ENCODE measurements at regions not wholly inside any gene's neighbourhood (a gene's known extent, or its start where the extent isn't known, plus 50 kb on each side); places are given as distances from the start of the nearest gene placed in this dataset.
"Not testable (repeated sequence)": the region's sequence is repeated elsewhere in the genome, so short reads cannot be mapped to it uniquely, and the experiment has no call there.

DNA sequence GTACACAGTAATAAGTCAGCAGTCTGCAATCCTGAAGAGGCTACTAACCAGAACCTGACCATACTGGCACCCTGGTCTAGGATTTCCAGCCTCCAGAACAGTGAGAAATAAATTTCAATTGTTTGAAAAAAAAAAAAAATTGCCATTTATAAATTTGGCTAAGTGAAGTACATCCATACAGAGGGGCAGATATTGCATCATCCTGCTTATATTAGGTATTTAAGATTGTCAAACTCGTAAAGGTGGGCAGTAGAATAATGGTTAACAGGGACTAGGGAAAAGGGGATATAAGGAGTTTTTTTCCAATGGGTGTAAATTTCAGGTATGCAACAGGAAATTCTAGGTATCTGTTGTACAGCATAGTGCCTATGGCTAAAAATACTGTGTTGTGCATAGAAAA, 1250.9 kb downstream of the BRINP3 start:
- no peak for DNase-seq (ENCODE audit: low read depth, low spot score)
- TF ChIP-seq, protein P1, sequence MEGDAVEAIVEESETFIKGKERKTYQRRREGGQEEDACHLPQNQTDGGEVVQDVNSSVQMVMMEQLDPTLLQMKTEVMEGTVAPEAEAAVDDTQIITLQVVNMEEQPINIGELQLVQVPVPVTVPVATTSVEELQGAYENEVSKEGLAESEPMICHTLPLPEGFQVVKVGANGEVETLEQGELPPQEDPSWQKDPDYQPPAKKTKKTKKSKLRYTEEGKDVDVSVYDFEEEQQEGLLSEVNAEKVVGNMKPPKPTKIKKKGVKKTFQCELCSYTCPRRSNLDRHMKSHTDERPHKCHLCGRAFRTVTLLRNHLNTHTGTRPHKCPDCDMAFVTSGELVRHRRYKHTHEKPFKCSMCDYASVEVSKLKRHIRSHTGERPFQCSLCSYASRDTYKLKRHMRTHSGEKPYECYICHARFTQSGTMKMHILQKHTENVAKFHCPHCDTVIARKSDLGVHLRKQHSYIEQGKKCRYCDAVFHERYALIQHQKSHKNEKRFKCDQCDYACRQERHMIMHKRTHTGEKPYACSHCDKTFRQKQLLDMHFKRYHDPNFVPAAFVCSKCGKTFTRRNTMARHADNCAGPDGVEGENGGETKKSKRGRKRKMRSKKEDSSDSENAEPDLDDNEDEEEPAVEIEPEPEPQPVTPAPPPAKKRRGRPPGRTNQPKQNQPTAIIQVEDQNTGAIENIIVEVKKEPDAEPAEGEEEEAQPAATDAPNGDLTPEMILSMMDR (IDR thresholded peaks at IDR 0.05; ENCODE audit: insufficient read depth, low read length, missing control alignments), result no peak
- POLR2A ChIA-PET, result no interaction called here
- H3K4me3 ChIP-seq (ENCODE audit: low read depth, low read length), result no peak overlapping the region
- CTCF ChIA-PET, result no interaction called here

DNA sequence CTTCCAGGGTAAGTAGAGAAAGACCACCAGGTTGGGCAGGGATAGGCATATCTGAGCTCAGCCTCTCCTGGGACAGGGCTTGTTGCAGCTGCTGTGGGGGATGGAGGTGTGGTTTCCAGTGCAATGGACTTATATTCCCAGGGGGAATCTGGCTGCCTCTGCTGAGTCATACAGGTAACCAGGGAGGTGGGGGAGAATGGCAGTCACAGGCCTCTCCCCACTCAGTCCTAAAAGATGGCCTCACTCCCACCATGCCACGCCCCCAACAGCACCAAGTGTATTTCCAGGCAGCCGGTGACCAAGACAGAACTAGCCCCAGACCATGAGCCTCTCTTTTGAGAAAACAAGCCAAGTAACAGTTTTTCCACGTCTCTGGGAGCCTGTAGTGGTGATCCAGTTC, 1240.7 kb downstream of the BRINP3 start:
- ChIA-PET POLR2A (no interaction called here), CTCF (no interaction called here)
- no peak for DNase-seq (ENCODE audit: low read depth, low spot score)
- TF ChIP-seq, protein P1 (IDR thresholded peaks at IDR 0.05; ENCODE audit: insufficient read depth, low read length, missing control alignments), result no peak
- no peak overlapping the region for H3K4me3 ChIP-seq (ENCODE audit: low read depth, low read length)

DNA sequence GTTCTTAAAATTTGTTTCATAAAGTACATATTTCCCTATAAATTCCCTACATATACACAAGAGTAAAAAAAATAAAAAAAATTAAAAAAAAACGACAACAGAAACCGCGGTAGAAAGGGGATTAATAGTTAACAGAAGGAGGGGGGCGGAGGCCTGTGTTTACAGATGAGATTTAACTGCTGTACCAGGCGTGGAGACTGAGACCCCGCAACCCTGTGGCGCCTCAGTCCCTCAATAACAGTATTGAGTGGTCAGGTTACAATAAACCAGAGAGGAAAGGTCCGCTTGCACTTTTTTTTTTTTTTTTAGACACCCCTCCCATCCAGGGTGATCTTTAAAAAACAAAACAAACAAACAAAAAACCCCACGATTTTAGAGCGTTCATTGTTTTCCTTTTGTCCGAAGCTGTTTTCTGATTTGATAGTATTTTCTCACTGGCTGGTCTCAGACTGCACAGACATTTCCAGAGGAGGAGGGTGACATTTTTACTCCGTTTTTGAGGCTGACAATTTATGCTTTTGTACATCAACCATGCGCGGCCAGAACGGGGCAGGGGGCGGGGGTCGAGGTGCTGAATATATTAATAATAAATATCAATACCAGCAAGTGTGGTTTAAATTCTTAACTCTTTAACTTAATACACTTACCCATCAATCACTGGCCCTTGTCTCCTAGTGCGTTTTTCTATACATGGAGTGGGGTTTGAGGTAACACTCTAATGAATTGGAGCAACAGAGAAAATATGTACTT, 1223.9 kb downstream of the BRINP3 start:
- H3K4me3 ChIP-seq (ENCODE audit: low read depth, low read length), result no peak overlapping the region
- CTCF ChIA-PET, result no interaction called here
- POLR2A ChIA-PET, result no interaction called here
- no peak for DNase-seq (ENCODE audit: low read depth, low spot score)
- TF ChIP-seq, protein P1 (IDR thresholded peaks at IDR 0.05; ENCODE audit: insufficient read depth, low read length, missing control alignments), result no peak

DNA sequence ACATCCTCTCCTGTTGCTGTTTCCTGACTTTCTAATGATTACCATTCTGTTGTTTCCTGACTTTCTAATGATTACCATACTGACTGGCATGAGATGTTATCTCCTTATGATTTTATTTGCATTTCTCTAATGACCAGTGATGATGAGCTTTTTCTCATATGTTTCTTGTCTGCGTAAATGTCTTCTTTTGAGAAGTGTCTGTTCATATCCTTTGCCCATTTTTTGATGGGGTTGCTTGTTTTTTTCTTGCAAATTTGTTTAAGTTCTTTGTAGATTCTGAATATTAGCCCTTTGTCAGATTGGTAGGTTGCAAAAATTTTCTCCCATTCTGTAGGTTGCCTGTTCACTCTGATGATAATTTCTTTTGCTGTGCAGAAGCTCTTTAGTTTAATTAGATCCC, 1216.5 kb downstream of the BRINP3 start:
- H3K4me3 ChIP-seq (ENCODE audit: low read depth, low read length); POLR2A ChIA-PET; CTCF ChIA-PET; DNase-seq (ENCODE audit: low read depth, low spot score): not testable (repeated sequence)

DNA sequence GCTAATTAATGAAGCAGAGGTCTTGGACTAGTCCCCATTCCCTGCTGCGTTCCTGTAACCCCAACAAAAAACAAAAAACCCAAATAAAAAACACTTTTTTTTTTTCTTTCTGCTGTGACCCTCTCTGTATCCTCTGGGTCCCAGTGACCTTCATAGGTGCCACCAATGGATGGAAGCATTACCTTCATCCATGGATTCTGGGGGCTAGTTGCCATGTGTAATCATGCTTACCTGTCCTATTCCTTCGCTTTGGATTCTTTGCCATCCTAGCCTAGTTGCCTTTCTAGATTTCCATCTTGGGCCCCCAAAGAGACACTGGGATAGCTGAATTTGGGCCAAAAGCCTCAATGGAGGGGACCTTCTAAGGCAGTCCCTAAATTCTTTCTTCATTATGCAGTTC, 1208.7 kb downstream of the BRINP3 start:
- no peak overlapping the region for H3K4me3 ChIP-seq (ENCODE audit: low read depth, low read length)
- no peak for DNase-seq (ENCODE audit: low read depth, low spot score)
- ChIA-PET CTCF (no interaction called here), POLR2A (no interaction called here)
- TF ChIP-seq, protein P1 (IDR thresholded peaks at IDR 0.05; ENCODE audit: insufficient read depth, low read length, missing control alignments), result no peak

DNA sequence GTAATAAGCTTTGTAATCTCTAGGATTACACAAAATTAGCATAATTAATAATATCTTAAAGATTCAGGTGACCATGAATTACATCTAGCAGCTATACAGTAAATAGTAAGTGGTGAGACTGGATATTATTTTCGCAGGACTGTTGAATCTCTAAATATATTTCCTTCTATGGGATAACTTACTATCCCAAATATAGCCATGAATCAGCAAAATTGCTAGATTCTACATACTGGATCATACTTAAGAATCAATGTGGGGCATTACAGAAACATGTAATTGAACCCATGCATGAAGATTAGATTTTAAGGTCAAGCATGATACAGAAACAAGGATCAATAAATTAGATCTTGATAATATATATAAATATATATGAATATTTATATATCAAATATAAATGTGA, 1203.4 kb downstream of the BRINP3 start:
- H3K4me3 ChIP-seq (ENCODE audit: low read depth, low read length), result no peak overlapping the region
- TF ChIP-seq, protein P1 (IDR thresholded peaks at IDR 0.05; ENCODE audit: insufficient read depth, low read length, missing control alignments), result no peak
- DNase-seq (ENCODE audit: low read depth, low spot score), result no peak
- ChIA-PET POLR2A (no interaction called here), CTCF (no interaction called here)

DNA sequence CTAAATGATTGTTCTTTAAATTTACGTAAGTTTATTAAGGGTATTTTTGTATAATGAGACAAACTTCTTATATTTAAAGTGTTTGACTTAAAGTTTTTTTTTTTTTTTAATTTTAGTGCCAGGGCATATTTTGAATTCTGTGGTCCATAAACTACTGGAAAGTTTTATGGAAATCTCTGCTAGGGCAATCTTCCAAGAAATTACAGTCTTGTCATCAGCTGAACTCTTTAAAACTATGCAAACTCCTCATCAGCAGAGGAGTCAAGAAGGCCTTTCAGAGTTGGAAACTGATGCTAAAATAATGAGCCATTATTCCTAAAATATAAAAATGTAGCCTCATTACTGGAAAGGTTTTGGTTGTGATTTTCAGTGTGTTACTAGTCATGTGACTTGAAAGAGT, 1201.9 kb downstream of the BRINP3 start:
- TF ChIP-seq, protein P1 (IDR thresholded peaks at IDR 0.05; ENCODE audit: insufficient read depth, low read length, missing control alignments), result no peak
- ChIA-PET POLR2A (no interaction called here), CTCF (no interaction called here)
- H3K4me3 ChIP-seq (ENCODE audit: low read depth, low read length), result no peak overlapping the region
- DNase-seq (ENCODE audit: low read depth, low spot score), result no peak
